8988T (cell line): ENCODE measurements at regions not wholly inside any gene's neighbourhood (a gene's known extent, or its start where the extent isn't known, plus 50 kb on each side); places are given as distances from the start of the nearest gene placed in this dataset.
A peak's percentile ranks its signal among the peaks of the same experiment; 100 is the strongest.
"Not testable (repeated sequence)": the region's sequence is repeated elsewhere in the genome, so short reads cannot be mapped to it uniquely, and the experiment has no call there.

Source experiments
- DNase-seq: peaks from one replicate; pipeline ENCODE4 v3.0.0; 2011

DNA sequence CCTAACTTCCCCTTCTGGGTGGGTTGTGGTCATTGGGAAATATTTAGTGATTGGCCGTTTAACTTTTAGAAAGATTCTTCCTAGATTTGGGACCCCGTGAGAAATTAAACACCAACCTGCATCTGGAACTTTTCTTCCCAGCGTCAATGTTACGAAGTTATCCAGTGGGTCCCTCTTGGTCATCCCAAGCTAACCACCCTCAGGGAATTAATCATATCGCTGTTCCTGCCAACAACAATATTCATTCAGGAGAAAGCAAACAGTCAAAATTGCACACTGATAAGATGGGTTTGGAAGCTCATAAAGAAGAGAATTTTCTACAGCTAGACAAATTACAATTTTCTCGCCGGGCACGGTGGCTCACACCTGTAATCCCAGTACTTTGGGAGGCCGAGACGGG, 121.2 kb upstream of the STX18 start:
- DNase-seq, result no peak

DNA sequence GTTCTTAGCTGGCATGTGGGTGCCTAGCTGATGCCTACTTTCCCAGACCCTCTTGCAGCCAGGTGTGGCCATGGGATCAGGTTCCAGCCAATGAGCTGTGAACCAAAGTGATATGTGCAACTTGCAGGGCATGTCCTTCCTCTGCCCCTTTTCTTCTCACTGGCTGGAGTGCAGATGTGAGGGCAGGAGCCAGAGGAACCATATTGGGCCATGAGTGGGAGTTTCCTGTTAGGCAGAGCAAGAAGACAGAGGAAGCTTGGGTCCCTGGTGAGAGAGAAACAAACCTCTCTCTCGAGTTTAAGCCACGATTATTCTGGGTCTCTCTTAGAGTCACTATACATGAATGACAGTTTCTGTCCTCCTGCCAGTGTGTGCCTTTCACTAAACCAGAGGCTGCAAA, 120.4 kb upstream of the STX18 start:
- no peak for DNase-seq

DNA sequence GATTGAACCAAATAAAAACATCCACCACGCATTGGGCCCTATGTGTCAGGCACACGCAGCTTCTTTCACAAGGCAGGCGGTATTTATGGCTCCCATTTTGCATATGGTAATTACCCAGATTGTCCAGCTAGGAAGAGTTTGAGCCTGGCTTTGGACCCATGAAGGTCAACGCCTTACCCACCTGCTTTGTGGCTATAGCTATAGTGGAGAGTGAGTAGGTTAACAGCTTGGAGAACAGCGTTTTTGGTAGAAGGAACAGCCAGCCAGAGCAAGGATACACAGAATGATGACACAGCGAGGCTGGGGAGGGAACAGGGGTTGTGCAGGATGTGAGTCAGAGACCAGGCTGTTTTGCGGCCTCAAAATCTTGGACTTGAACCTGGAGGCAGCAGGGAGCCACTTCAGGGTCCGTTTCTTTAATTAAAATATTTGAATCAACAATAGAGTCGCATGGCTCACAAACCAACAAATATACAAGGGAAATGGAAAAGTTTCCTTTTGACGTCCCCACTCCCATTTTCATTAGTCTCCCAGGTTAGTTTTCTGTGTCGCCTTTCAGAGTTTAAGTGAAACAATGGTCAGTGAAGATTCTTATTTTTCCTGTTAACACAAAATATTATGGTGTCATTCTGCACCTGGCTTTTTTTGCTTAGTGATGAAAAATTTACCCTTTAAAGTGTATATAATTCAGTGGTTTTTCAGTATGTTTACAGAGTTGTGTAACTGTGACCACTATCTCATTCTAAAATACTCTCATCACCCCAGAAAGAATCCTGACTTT, 118.2 kb upstream of the STX18 start:
- DNase-seq, result peak; percentile 66

DNA sequence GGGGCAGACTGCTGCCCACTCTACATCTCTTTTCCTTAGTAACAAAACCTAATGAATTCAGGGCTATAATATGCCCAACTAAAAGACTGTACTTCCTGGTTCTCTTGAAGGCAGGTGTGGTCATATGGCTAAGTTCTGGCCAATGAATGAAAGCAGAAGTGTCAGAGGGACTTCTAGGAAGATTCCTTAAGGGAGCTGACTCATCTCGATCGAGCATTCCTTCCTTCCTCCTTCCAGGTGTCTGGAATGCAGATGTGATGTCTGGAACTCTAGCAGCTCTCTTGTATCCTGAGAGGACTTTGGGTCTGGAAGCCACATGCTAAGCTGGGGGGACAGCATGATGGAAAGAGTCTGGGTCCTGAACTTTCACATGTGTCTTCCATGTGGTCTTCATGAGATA, 116.2 kb upstream of the STX18 start:
- no peak for DNase-seq

DNA sequence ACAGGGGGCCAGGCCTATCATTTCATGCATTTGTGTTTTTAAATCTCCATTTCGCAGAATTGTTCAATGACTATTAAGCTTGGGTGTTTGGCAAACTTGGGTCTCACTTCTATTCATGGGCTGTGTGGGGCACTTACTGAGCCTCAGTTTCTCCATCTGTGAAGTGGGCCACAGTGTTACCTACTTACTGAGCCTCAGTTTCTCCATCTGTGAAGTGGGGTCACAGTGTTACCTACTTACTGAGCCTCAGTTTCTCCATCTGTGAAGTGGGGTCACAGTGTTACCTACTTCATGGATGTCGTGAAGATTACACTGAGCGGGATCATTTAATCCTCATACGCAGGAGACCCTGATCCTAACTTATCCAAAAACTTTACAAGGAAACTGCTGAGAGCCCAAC, 115.1 kb upstream of the STX18 start:
- DNase-seq, result no peak

DNA sequence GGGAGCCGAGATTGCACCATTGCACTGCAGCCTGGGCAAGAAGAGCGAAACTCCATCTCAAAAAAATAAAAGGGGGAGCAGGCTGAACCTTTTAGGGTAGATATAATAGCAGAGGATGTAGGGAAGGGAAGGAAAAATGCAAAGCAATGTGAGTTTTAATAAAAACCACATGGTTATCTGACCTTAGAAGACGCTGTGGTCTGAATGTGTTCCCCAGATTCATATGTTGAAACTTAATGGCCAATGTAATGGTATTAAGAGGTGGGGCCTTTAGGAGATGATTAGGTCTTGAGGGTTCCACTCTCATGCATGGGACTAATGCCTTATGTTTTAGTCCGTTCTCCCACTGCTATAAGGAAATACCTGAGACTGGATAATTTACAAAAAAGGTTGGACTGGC, 114.1 kb upstream of the STX18 start:
- no peak for DNase-seq

DNA sequence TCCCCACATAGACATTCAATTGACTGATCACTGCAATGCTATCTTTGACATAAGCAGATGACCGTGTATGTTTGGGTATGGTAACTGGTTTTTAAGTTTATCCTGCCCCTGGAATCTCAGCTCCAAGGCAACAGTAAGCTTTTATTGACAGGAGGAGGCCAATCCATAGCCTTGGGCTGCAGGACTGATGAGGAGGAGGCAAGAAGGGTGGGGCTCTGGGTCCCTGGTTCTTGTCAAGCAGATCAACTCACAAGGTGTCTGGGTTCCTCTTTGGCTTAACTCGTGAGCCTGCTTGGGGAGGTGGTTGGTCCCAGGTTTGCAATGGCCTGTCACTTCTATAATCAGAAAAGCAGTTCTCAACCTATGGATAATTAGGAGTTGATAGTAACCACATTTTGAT, 113.2 kb upstream of the STX18 start:
- DNase-seq, result no peak

DNA sequence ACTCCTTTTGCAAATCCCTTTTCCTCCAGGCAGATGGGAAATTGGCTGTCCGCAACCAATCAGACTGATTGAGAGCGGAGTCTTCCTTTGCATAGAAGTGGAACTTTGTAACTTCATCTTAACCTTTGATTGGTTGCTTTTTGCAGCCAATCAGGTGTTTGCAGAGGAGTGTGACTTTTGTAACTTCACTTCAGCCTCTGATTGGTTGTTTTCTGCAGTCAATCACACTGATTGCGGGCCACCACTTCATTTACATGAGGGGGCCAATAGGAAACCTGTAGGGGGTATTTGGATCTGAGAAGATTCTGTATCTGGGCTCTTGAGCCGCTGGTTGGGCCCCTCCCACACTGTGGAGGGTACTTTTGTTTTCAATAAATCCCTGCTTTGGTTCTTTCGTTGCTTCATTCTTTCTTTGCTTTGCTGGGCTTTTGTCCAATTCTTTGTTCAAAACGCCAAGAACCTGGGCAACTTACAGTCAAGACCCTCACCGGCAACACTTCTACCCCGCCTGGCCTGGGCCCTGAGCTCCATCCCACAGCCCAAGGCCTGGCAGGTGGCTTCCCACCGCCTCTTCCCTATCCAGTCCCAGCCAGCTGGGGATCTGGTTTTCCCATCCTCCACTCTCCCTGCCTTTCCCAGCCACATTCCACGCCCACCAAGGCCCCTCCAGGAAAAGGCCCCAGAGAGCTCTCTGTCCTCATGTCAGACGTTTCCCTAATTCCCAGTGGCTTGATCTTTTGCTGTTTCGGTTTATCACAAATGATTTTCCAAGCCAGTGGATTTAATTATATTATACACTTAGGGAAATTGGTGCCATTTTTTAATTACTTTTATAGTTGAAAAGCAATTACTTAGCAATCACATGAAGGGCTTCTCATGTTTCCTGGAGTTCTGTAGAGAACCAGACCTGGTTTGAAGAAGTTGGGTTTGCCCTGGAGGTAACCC, 110.2 kb upstream of the STX18 start:
- DNase-seq, result no peak

DNA sequence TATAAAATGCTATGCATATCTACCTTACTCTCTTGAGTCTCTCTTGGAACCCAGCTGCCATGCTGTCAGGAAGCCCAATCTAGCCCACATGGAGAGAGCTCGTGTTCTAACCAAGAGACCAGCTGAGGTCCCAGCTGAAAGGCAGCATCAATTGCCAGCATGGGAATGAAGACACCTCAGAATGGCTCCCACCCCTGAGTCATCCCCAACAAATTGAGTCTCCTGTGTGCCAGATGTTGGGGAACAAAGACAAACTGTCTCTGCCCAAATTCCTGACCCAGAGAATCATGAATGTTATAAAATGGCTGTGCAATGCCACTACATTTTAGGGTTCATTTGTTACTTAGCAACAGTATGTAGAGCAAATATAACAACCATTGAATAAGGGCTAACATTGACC, 105.2 kb upstream of the STX18 start:
- no peak for DNase-seq

DNA sequence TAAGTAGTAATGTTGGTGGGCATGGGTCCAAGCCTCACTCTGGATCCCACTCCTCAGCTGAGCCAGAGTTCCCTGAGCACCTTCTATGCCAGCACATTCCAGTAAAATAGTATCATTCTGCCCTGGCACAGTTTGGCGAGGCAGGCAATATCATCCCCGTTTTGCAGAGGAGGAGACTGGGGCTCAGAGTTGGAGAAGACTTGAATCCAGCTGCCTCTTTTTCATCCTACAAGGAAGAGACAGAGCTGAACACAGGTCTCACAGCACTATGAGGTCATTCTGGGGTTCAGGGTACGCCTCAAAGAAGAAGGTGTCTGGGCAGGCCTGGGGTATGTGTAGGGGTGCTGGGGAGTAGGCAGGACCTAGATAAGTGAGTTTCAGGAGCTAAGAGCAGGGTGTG, 103.9 kb upstream of the STX18 start:
- no peak for DNase-seq

DNA sequence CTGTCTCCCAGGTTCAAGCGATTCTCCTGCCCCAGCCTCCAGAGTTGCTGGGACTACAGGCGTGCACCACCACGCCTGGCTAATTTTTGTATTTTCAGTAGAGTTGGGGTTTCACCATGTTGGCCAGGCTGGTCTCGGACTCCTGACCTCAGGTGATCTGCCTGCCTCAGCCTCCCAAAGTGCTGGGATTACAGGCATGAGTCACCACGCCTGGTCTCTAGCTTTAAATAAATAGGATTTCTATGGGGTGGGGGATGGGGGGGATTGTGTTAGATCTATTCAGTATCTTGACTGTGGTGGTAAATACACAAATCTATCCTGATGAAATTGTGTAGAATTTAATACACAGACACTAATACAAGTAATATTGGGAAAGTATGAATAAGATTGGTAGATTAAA, 102.4 kb upstream of the STX18 start:
- not testable (repeated sequence) for DNase-seq

DNA sequence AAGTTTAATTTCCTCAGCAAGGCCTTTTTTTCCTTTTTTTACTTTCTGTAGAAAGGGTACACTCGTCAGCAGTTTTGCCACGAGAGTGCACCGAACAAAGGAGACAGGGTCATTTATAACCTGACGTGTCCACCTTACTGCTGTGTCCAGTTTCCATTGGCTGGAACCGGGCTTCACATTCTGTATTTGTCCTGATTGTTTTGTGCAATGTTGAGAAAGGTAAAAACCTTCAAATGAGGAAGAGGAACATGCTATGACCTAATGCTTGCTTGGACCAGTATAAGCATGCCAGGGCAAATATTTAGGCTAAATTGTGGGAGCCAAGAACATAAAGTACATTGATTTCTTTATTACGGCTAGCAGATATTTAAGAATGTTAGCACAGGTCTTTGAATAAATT, 101.9 kb upstream of the STX18 start:
- DNase-seq, result not testable (repeated sequence)

DNA sequence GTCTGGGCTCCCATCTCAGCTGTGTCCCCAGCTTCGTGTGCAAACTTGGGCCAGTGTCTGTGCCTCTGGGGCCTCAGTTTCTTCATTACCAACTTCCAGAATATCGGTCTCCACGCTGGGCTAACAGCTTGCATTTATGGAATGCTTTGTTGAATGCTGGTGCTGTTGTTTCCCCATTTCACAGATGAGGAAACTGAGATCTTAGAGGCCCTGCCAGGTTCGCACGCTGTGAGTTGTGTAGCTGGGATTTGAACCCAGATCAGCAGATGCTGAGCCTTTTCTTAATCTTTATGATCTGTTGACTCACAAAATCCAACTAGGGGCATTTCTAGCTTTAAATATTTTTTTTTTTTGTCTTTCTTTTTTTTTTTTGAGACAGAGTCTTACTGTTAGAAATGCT, 101.5 kb upstream of the STX18 start:
- no peak for DNase-seq

DNA sequence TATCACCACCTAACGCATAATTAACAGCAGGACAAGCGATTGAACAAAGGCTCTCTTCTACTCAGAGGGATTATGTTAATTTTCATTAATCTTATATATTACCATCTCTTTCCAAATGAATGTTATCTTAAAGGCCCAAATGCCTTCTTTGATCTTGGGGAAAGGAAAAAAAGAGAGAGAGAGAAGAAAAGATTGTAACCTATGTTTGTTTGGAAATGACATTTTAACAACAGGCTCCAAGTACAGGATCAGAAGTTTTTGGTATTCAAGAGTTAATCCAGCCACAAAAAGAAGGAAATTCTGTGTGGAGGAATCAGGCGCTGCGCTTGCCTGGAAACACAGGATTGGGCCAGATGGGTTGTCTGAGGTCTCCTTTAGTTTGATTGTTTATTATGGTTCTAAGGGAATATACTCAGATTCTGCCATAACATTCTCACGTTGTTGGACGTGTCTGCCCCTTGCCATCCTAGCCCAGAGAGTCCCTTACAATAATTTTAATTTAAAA, 100.7 kb upstream of the STX18 start:
- DNase-seq, result no peak

DNA sequence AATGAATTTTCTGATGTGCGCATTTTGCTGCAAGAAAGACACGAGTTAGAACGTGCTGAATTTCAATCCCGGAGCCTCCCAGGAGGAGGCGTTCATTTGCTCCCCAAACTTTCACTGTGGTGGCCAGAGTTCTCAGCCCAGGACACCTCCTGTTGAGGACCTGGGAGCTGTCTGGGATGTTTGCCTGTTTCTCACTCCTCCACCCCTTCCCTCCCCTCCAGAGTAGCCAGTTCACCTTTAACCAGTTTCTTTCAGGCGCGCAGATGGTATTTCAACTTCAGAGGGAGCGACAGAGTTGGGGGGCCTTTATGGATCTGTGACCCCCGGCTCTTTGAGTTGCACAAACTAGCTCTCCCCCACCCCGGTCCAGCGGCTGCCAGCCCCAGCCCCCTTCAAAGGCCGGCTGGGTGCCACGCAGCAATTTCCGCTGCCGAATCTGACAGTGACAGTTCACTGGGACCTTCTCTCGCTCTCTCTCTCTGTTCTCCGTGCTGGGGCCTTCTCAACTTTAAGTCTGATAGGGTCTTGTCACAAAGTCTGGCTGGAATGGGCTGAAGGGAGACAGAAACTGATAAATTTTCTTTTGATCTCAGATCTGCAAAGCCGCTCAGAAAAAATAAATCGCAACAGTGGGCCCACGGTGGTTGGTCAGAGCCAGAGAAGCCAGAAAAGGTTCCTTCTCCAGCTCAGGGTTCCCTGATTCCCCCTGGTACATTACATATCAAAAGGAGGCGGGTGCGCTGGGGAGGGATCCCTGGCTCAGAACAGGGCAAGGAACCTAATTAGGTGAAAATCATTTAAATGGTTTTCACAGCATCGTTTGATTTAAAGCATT, 100.0 kb upstream of the STX18 start:
- no peak for DNase-seq

DNA sequence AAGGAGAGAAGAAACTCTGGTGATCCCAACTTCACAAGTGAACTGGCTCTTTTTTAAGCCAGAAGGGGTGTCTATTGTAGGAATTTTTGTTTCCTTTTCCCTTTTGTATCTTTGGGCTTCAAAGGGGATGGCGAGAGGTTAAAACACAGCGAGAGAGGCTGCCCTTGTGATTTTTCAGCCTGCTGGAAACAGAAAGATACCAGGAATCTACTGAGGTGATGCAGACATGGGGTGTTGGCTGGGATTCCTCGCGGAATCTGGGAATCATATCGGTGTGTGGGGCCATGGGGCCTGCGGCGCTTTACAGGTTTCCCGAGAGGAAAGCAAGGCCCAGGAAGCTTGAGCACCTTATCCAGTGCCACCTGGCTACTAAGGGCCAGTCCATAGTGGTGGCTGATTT, 99.4 kb upstream of the STX18 start:
- no peak for DNase-seq

DNA sequence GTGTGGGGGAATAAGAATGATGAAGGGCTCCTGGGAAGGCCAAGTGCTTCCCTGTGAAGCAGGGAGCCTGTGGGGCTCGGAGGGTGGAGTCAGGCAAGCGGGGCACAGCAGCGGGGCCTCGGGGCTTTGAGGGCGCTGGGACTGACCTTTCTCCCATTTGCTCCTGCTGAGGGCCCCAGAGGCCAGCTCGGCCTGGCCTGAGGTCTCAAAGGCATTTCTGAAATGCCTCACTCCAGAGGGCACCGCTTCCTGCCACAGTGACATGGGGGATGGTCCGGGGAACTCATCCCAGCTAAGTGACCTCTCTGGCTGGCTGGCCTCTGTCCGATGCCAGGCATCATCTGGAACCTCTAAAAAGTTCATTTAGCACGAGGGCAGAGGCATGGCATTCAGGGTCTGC, 98.8 kb upstream of the STX18 start:
- no peak for DNase-seq

DNA sequence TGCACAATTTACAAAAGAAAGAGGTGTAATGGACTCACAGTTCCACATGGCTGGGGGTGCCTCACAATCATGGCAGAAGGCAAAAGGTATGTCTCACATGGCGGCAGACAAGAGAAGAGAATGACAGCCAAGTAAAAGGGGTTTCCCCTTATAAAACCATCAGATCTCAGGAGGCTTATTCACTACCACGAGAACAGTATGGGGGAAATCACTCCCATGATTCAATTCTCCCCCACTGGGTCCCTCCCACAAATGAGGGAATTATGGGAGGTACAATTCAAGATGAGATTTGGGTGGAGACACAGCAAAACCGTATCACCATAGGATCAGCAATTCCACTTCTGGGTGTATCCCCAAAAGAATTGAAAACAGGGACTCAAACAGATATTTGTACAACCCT, 97.5 kb upstream of the STX18 start:
- DNase-seq, result no peak

DNA sequence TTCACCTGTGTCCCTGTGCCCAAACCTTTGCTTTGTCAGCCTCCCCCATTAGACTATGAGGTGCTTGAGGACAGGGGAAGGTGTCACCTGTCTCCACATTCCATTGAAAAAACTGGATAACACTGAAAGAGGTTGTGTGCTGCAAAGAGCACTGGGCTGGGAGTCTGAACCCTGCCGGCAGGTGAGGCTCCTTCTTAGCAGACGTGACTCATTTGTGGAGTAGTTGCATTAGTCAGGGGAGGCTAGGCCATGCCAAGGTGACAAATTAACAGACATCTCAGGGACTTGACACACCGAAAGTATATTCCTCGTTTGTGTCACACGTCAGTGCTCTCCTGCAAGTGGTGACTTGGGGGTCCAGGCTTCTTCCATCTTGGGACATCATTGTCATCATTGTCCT, 95.9 kb upstream of the STX18 start:
- DNase-seq, result peak; percentile 23

DNA sequence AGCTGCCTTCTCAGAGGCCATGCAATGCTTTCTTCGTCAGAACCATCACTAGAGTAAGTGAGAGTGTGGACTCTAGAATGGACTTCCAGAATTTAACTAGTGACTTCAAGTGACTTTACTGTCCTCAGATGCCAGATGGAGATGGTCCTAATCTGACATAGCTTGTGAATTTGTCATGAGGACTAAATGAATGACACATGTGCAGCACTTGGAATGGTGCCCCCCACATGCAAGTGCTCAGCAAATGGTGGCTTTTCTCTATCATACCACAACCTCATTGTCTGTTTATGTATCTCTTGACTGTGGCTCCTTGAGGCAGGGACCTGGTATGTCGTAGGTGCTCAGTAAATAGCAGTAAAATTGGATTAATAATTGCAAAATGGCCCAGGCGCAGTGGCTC, 91.6 kb upstream of the STX18 start:
- no peak for DNase-seq

DNA sequence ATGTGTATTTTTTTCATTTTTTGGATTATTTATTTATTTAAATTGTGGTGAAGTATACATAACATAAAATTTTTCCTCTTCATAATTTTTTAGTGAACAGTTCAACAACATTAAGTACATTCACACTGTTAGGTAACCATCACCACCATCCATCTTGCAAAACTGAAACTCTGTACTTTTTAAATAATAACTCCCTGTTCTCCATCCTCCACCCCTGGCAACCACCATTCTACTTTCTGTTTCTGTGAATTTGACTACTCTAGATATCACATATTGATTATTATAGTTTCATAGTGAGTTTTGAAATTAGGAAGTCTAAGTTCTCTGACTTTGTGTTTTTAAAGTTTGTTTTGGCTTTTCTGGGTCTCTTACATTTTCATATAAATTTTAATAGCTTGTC, 89.3 kb upstream of the STX18 start:
- no peak for DNase-seq

DNA sequence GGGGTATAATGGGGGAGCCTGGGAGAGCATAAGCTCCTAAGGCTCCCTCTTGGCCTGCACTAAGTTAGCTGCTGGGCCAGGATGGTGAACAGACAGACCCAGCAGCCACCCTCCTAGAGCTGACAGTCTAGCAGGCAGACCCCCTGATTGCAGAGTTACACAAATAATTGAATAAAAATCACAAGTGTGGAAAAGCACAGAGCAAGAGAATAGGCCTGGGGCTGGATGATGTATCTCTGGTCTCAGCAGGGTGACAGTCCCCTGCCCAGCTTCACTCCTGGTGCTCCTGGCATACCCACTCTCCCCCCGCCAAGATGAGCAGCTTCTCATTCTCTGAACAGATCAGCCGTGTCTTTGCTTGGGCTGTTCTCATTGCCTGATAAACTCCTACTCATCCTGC, 86.1 kb upstream of the STX18 start:
- no peak for DNase-seq

DNA sequence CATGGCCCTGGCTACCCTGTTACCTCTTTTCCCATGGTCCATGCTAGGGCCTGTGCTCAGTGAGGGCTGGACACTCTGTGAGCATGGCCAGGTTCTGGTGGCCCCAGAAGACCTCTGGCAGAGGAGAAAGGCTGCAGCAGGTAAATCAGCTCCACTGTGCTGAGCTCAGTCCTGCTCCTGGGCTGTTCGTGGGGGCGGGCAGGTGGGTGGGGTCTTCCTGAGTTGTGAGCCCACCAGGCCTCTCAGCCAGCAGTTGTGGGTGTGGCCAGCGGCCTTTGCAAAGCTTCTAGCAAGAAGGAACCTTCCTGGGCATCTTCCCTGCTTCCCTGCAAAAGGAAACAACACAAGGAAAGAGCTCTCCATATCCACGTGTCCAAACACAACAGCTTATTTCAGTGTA, 85.3 kb upstream of the STX18 start:
- DNase-seq, result no peak
